Stimulated activated CD4-positive, alpha-beta T cell treated with anti-CD3 and anti-CD28 coated beads, Interleukin-12 subunit alpha, Interleukin-12 subunit beta, amount 100 ng/mL, for 4 hours (primary cell): ENCODE measurements at regions not wholly inside any gene's neighbourhood (a gene's known extent, or its start where the extent isn't known, plus 50 kb on each side); places are given as distances from the start of the nearest gene placed in this dataset.

Source experiments
- DNase-seq: peaks from one replicate; pipeline ENCODE4 v3.0.0-alpha.2; 2020

DNA sequence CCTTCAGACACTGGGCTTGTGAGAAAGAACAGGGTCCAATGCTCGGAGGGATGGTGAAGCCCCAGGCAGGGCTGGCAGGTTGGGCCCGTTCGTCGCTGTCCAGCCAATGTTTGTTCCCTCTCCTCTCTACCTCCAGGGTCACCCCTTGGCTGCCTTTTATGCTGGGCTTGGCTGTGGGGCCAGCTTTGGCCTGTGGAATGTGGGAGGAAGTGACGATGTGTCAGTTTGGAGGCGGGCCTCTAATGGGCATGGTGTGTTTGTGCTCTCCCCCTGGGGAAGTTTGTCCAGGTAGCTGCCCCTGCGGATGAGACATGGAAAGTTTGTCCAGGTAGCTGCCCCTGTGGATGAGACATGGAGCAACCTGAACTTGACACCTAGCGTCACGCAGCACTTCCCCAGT is 236.7 kb downstream of the GLRX3 start:
- DNase-seq, result no peak

DNA sequence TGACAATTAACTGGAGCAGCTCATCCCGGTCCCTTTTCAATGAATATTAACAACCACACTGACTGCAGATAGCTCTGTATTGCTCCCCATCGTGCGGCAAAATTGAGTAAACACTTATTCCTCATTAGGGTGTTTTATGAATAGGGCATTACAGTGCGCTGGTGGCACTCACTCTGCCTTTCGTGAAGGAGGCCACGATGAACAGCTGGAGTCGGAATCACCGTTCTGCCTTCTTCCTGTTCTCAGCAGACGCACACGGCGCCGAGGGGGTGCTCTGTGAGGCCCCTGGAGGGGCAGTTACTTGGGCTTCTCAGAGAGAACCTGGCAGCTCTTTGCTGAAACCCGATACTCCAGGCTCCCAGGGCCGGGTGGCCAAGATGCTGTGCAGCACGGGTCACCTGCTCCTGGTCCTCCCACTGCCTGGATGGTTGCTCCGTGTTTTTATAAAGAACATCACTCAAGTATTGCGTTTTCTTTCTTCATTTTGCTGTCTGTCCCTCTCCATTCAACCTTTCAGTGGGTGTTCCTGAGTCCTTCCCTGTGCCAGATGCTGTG is 241.9 kb downstream of the GLRX3 start:
- no peak for DNase-seq

DNA sequence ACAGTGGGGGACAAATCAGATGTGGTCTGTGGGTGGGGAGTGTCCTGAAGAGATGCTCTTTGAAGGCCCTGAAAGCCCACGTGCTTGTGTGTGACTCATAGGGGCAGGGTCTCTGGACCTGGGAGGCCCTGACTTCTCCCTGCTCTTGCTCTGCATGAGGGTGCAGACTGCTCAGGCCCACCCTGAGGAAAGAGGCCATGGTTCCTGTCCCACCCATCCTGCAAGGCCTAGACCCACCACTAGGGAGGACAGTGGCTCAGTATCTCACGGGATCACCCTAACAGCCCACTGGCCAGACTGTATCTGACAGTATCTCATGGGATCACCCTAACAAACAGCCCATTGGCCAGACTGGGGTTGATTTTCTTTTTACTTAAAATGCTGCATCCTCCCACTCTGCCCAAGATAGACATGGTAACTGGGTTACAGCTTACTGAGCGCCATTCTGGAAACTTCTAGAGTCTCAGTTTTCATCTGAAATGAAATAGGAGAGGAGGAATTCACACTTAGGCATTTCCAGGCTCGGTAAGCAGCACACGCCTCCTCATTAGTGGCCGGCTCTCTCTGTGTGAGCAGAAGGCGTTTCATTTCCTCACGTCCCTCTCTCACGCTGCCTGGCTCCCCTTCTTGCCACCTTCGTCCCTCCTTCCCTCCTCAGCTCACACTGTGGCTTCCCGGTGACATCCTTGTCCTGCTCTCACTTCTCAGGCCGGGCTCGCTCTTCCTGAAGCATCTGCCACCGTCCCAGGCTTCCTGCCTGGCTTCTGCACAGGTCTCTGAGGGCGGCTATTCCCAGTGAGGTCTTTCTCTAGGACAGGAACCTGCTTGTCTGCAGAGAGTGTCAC is 242.6 kb downstream of the GLRX3 start:
- DNase-seq, result no peak

GRCh38 chr10:130380056-130380455 is 243.9 kb downstream of the GLRX3 start:
- no peak for DNase-seq

DNA sequence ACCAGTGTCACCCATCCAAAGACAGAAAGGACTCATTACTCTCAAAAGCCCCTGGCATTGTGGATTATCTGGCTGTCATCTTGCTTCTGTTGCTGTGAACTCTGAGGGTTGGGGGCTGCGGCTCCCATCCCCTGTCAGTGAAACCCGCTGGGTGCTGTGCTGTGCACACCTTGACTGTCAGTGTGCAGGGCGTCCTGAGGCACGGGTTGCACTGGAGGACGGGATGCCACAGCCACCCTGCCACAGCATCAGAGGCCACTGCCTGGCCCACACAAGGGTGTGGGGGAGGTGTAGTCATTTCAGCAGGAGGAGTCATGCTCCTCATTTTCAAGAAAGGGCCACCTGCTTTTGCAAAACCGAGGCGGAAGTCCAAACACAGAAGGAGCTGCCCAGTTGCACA is 245.8 kb downstream of the GLRX3 start:
- no peak for DNase-seq

DNA sequence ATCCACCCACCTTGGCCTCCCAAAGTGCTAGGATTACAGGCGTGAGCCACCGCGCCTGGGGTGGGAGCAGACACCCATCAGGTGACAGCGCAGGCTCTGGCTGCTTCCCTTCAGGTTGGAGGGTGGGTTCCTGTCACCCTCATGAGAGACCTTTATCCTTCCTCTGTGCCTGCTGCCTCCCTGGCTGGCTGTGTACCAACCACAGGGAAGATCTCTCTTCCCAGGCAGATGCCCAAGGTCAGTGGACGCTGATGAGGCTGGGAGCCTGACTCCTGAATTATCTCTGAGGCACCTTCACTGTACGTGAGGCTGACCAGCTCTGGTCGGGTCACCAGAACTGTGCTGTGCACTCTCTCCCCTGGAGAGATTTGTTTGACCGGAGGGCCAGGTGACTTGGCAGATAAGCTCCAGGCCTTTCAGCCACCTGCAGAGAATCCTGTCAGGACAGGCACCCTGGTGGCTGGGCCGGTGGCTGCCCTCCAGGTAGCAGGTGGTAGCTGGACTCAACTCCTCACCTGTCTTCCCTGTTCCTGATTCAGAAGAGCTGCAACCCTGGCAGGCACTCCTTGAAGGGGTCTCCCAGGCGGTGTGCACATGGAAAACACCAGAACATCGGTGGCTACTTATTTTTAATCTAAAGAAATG is 251.9 kb downstream of the GLRX3 start:
- DNase-seq, result no peak

- no peak for DNase-seq
Measured at GRCh38 chr10:130388746-130389145, 252.6 kb downstream of the GLRX3 start.

- DNase-seq, result no peak
Measured at GRCh38 chr10:130389906-130390305, 253.7 kb downstream of the GLRX3 start.

GRCh38 chr10:130392031-130392430 is 255.8 kb downstream of the GLRX3 start:
- DNase-seq, result no peak

DNA sequence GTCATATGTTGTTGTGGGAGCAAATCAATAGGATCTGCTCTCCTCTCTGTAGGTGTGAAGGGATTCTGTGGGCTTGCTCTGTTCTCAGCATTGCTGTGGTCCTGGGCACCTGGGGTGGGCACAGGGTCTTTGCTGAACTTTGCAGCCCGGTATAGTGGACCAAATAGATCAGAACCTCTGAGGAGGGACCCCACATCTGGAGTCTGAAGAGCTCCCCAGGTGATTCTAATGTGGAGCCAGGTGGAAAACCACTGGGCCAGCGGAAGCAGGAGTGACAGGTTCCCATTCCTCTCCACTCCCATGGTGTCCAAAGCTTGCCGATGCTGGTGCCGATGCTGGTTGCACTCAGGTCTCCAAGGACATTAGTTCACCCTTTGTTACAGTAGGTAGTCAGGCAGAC is 257.2 kb downstream of the GLRX3 start:
- no peak for DNase-seq

DNA sequence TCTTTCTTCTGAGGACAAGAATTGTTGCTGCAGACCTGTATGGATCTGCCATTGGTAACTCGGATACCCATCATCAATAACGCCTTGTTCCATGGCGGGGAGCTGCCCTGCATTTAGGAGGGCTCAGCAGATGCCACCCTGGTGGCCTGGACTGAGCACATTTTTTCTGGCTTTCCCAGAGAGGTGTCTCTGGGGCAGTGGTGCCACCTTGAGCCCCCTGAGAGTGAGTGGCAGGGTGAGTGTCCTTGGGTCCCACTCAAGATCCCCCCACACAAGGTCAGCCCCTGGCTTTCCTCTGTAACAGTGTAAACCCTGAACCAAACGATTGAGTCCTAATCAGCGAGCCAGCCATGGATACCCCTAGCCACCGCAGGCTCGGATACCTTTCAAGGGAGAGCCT is 258.6 kb downstream of the GLRX3 start:
- DNase-seq, result no peak

DNA sequence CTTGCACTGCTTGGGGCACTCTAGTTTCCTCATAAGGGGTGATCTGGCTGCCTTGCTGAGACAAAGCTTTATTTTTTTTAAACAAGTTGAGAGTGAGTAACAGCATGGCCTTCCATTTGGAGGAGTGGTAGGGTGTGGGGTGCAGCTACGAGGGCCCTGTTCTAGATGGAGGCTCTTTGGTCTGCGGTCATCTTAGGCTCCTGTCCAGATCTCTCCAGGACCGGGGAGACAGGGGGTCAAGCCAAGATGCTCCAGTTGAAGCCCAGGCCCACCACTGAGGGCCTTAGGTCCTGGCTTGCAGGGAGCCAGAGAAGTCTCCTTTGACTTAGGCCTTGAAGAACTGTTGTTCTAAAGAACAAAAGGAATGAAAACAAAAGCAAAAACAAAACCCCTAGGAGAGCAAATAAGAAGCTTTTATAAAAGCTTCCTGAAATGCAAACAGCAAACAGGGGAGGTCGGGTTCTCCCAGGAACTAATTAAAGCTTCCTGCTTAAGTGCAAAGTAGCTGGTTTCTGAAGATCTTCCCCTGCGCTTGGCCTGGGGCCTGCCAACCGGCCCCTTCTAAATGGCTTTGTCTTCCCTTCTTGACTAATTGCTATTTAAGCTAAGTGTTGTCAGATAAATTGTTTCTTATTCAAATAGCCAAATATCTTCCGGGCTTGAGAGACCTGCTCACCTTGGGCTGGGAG is 259.2 kb downstream of the GLRX3 start:
- no peak for DNase-seq

- DNase-seq, result no peak
Measured at GRCh38 chr10:130396044-130396443, 259.9 kb downstream of the GLRX3 start.

DNA sequence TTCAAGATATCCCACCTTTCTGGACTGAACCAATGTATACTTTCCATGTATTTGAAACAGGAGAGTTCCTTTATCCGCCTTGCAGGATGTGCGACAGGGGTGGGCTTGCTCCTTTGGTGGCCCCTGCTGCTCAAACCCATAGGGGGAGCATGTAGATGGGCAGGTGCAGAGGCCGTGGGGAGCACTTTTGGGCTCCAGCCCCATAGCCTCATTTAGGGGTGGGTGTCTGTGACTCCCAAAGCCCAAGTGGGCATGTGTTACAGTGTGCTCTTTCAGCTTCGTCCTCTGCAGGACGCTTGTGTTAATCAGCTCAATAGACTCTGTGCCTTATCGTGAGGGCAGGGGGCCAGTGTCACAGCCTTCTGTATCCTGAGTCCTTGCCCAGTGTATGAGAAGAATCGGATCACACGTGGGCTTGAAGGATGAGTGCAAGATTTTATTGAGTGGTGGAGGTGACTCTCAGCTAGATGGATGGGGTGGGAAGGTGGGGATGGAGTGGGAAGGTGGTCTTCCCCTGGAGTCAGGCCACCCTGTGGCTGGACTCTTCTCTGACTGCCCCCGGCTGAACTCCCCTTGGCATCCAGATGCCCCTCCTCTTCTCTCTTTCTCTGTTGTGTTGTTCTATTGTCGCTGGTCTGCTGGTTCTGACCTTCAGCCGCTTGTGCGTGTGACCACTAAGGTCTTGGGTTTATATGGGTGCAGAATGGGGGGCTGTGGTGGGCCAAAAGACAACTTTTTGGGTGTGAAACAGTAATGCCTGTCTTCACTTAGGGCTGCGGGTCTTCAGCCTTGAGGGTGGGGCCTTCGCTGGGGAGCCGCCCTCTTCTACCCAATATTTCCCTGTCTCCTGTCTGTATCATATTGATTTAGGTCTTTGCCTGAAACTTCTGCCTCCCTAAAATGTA is 262.2 kb downstream of the GLRX3 start:
- no peak for DNase-seq

DNA sequence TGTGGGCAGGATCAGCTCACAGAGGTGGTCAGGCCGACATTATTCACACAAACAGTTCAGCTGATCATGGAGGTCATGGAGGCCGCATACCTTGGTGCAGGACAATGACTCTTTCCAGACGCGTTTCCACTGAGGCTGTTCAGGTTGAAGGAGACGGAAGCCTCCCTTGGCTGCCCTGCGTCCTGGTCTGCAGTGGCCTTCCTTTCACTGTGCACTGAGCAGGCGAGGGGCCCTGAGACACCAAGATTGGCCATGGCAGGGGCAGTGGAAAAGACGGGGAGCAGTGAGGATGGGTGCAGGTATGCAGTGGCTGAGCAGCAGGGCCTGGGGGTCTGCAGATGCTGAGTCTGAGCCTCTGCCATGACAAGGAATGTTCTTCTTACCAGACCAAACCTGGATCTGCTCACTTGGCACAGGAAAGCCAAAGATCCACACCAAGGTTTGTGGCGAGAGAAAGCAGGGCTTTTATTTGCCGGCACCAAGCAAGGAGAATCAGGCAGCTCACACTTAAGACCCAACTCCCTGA is 263.3 kb downstream of the GLRX3 start:
- DNase-seq, result no peak

GRCh38 chr10:130400890-130401289 is 264.7 kb downstream of the GLRX3 start:
- DNase-seq, result no peak

GRCh38 chr10:130401860-130402765 is 265.9 kb downstream of the GLRX3 start:
- no peak for DNase-seq

DNA sequence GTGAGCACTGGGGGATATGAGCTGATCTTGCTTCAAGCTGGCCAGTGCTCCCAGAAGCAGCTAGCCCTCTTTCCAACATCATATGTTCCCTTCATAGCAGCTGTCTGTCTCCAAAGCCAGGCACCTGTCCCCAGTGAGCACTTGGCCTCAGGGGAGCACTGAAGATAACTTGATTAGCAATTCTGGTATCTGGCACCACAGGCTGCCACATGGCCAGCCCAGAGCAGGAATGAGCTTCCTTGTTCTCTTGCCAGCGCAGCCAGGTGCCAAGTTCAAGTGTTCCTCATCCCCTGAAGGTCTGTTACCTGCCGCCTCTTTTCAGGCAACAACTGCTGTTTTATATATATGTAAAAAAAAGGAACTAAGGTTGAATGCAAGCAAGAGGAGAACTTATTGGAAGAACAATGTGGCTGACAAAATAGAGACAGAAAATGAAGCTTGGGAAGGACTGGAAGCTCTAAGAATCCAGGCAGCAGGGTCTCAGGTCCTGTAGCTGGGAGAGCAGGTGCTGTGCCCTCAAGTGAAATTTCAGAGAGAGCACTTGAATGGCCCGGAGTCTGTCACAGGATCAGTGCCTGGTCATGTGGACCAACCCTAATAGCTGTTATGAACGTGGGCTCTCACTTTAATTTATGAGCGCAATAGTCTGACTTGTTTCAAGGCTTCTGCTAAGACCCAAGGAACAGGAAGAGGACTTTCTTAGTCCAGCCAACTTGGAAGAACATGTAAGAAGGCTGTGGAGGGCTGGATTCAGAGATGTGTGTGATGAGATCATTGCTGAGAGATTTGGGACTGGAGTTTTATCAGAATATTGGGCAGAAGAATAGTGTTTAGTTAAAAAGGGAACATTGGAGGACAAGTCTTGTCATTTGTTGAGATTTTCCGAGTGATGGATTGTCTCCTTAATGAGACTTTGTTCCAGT is 267.2 kb downstream of the GLRX3 start:
- no peak for DNase-seq

DNA sequence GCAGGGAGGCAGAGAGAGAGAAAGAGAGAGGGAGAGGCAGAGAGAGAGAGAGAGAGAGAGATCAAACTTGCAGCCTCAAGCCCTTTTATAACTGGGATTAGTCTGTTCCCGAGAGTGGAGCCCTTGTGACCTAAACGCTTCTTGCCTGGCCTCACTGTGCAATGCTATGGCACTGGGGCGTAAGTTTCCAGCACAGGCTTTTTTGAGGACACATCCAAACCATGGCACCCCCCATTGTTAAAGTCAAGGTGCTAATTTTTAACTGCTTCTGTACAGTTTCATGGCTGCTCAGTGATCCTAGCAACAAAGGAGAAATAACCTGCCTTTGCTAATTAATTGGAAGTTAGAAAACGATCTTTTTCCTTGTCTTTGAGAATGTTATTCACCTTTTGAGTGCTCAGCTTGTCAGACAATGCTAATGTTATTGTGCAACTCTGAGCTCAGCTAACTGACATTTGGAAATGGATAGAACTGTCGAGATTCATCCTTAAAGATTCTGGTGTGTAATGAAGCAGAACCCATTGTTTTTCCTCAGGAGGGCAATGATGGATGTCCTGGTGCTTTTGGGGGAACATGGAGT is 268.4 kb downstream of the GLRX3 start:
- DNase-seq, result no peak

DNA sequence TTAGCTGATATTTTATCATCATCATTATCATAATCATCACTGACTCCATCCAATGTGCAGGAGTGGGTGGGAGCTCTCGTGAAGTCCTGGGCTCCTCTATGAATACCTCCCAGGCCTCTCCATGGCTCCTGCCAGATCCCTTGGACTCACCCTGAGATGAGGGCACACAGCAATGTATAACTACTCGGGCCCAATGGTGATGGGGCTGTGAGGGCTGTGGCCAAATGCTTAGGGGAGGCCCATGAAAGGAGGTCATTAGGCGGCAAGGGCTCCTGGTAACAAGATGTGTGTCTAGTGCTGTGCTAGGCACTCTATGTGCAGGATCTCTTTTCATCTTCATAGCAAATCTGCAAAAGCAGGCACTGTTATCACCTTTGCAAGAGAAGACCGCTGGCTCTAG is 270.9 kb downstream of the GLRX3 start:
- no peak for DNase-seq
